Caco-2 (cell line): ENCODE measurements at regions not wholly inside any gene's neighbourhood (a gene's known extent, or its start where the extent isn't known, plus 50 kb on each side); places are given as distances from the start of the nearest gene placed in this dataset.

Experiments
- BruUV-seq: library from RNA; stranded (reverse); fragments of 400-500 nt; replicated peaks from 2 replicates; lab custom pipeline; 2021; lab: Mats Ljungman, UMichigan
- CTCF ChIA-PET: fragments of 300-600 bp; sonication (Branson Sonifier 250); formaldehyde crosslinking; loops from one replicate; lab custom pipeline; 2022; ENCODE audit warnings: antibody characterized with exemption; lab: Charles Lee
- POLR2A ChIA-PET: fragments of 300-600 bp; sonication (Branson Sonifier 250); formaldehyde crosslinking; loops from one replicate; lab custom pipeline; 2022; ENCODE audit warnings: antibody characterized with exemption; lab: Charles Lee
- DNase-seq, 2 experiments: peaks; one replicate each; pipeline versions ENCODE4 v3.0.0 to v3.0.0-alpha.2; 2020 to 2022
- H3K27me3 ChIP-seq: replicated peaks from 2 replicates; pipeline ENCODE4 v1.6.0; 2011; ENCODE audit warnings: low read length; ENCODE audit not compliant: control insufficient read depth, insufficient read depth
- H3K36me3 ChIP-seq: 2 replicates; pipeline ENCODE4 v1.5.1; 2011; ENCODE audit warnings: low read length; ENCODE audit not compliant: control insufficient read depth, insufficient read depth
- H3K4me1 ChIP-seq: fragments of 250-450 bp; sonication (Bioruptor Pico); 2 replicates; pipeline ENCODE4 v1.5.1; 2020; ENCODE audit warnings: mild to moderate bottlenecking
- H3K4me3 ChIP-seq: 2 replicates; pipeline ENCODE4 v1.5.1; 2011; ENCODE audit warnings: low read depth, mild to moderate bottlenecking, control low read depth, low read length
- H3K9me3 ChIP-seq: fragments of 250-450 bp; sonication (Bioruptor Pico); 2 replicates; pipeline ENCODE4 v1.5.1; 2020; ENCODE audit warnings: mild to moderate bottlenecking, moderate library complexity
- H3K27ac Mint-ChIP-seq: one replicate; pipeline ENCODE4 v1.8.0; 2022; ENCODE audit warnings: mixed read lengths; ENCODE audit not compliant: unreplicated experiment
- H3K27me3 Mint-ChIP-seq: one replicate; pipeline ENCODE4 v1.8.0; 2022; ENCODE audit warnings: mixed read lengths; ENCODE audit not compliant: insufficient read depth, unreplicated experiment
- H3K36me3 Mint-ChIP-seq: one replicate; pipeline ENCODE4 v1.8.0; 2022; ENCODE audit warnings: mild to moderate bottlenecking, mixed read lengths; ENCODE audit not compliant: insufficient read depth, unreplicated experiment
- H3K4me1 Mint-ChIP-seq: one replicate; pipeline ENCODE4 v1.8.0; 2022; ENCODE audit warnings: low read depth, mixed read lengths; ENCODE audit not compliant: unreplicated experiment
- H3K4me3 Mint-ChIP-seq: one replicate; pipeline ENCODE4 v1.8.0; 2022; ENCODE audit warnings: mild to moderate bottlenecking, moderate library complexity, mixed read lengths; ENCODE audit not compliant: unreplicated experiment
- H3K9me3 Mint-ChIP-seq: one replicate; pipeline ENCODE4 v1.8.0; 2022; ENCODE audit warnings: mixed read lengths; ENCODE audit not compliant: unreplicated experiment
- CTCF ChIP-seq, 2 experiments: fragments of 200-600 bp in 1 of 2; IDR thresholded peaks; 1 replicate in 1 of 2; 2 replicates in 1 of 2; pipeline versions ENCODE4 v1.5.1 to v1.8.0; 2011 to 2022; ENCODE audit warnings: antibody characterized with exemption in 1 of 2, control low read depth in 1 of 2, inconsistent platforms in 1 of 2, low read depth in 1 of 2, low read length in 1 of 2, mild to moderate bottlenecking in 1 of 2, moderate library complexity in 1 of 2; ENCODE audit not compliant: insufficient read depth in 1 of 2, severe bottlenecking in 1 of 2, unreplicated experiment in 1 of 2
- intact Hi-C: fragments of 100-400 bp; cut with micrococcal nuclease; formaldehyde crosslinking; loops from one replicate; pipeline ENCODE4 v1.10.0; 2022; ENCODE audit not compliant: unreplicated experiment

DNA sequence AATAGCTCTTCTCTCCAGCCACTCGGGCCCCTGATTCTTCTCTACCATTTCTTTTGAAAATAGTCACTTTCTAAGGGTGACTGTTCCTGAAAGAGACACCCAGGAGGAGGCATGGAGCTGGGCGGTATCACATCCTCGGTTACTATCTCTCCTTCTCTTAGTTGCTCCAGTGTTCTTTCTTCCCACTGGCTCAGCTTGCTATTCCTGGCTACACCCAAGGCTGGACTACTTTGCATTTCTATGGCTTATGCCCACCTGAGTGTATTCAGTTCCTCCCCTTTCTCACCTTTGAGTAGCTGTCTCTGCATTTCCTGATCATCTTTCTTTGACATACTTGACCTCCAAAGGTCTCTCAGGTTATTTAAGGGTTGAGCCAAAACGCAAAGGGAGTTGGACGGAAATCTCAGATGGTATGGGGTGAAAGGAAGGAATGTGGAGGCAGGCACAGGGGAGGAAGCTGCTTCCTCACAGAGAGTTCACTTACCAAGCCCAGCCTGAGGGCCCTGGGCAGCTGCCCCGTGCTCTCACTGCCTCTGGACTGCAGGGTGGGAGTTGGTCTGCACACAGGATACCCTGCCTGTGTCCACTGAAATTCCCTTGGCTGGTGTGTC is 155.7 kb downstream of the SNX19 start:
- BruUV-seq = no TSS peak
- Mint-ChIP-seq H3K9me3 (no peaks in the 10 kb centered on the region), H3K4me1 (no peaks in the 10 kb centered on the region), H3K36me3 (no peaks in the 10 kb centered on the region), H3K4me3 (no peak overlapping the region), H3K27ac (no peak overlapping the region), H3K27me3 (peaks cover 23% of the 10 kb centered on the region)
- no peaks in the 10 kb centered on the region for H3K27me3 ChIP-seq
- H3K36me3 ChIP-seq = no peaks in the 10 kb centered on the region
- CTCF ChIA-PET = no interaction called here
- TF ChIP-seq CTCF (IDR thresholded peaks at IDR 0.05; ENCODE audit: insufficient read depth in 1 of 2, low read depth in 1 of 2, low read length in 1 of 2, severe bottlenecking in 1 of 2, unreplicated experiment in 1 of 2) = no peak
- POLR2A ChIA-PET = no interaction called here
- DNase-seq = no peak
- no peak overlapping the region for H3K4me3 ChIP-seq
- intact Hi-C loops = loop anchor here (5.0 kb wide), 1 partner anchor 67 kb away; no protein-coding TSS in a partner anchor
- 0 out of 2 replicates have a peak, but pooled peaks cover 3% of the 10 kb centered on the region for H3K4me1 ChIP-seq
- no peaks in the 10 kb centered on the region for H3K9me3 ChIP-seq

- Mint-ChIP-seq H3K9me3 (no peaks in the 10 kb centered on the region), H3K27me3 (peaks cover 27% of the 10 kb centered on the region), H3K4me1 (no peaks in the 10 kb centered on the region), H3K36me3 (no peaks in the 10 kb centered on the region), H3K4me3 (no peak overlapping the region), H3K27ac (no peak overlapping the region)
- no TSS peak for BruUV-seq
- Histone ChIP-seq H3K36me3 (no peaks in the 10 kb centered on the region), H3K4me1 (0 out of 2 replicates have a peak, but pooled peaks cover 3% of the 10 kb centered on the region), H3K4me3 (no peak overlapping the region), H3K9me3 (no peaks in the 10 kb centered on the region), H3K27me3 (no peaks in the 10 kb centered on the region)
- no peak for TF ChIP-seq CTCF (IDR thresholded peaks at IDR 0.05; ENCODE audit: insufficient read depth in 1 of 2, low read depth in 1 of 2, low read length in 1 of 2, severe bottlenecking in 1 of 2, unreplicated experiment in 1 of 2)
- intact Hi-C loops = loop anchor here (5.0 kb wide), 1 partner anchor 66 kb away; no protein-coding TSS in a partner anchor
- CTCF ChIA-PET = interaction anchor here (0.6 kb wide), 1 partner anchor 34 kb away, joined by 3 read pairs; no protein-coding TSS in a partner anchor
- DNase-seq = no peak
- POLR2A ChIA-PET = no interaction called here
Measured at GRCh38 chr11:130761560-130762220, 154.6 kb downstream of the SNX19 start.

GRCh38 chr11:130762638-130763037 is 153.6 kb downstream of the SNX19 start:
- no peaks in the 10 kb centered on the region for H3K36me3 Mint-ChIP-seq
- no peak overlapping the region for H3K4me3 Mint-ChIP-seq
- DNase-seq = no peak
- Histone ChIP-seq H3K4me1 (0 out of 2 replicates have a peak, but pooled peaks cover 3% of the 10 kb centered on the region), H3K27me3 (no peaks in the 10 kb centered on the region), H3K36me3 (no peaks in the 10 kb centered on the region), H3K4me3 (no peak overlapping the region), H3K9me3 (no peaks in the 10 kb centered on the region; the same call in 1 of the 2 replicates)
- H3K4me1 Mint-ChIP-seq = no peaks in the 10 kb centered on the region
- no peak overlapping the region for H3K27ac Mint-ChIP-seq
- intact Hi-C loops = loop anchor here (5.0 kb wide), 1 partner anchor 65 kb away; no protein-coding TSS in a partner anchor
- POLR2A ChIA-PET = no interaction called here
- TF ChIP-seq CTCF (IDR thresholded peaks at IDR 0.05; ENCODE audit: insufficient read depth in 1 of 2, low read depth in 1 of 2, low read length in 1 of 2, severe bottlenecking in 1 of 2, unreplicated experiment in 1 of 2) = no peak
- peaks cover 20% of the 10 kb centered on the region for H3K27me3 Mint-ChIP-seq
- CTCF ChIA-PET = no interaction called here
- no TSS peak for BruUV-seq
- H3K9me3 Mint-ChIP-seq = no peaks in the 10 kb centered on the region
